HG03066 (cell line): ENCODE measurements at regions not wholly inside any gene's neighbourhood (a gene's known extent, or its start where the extent isn't known, plus 50 kb on each side); places are given as distances from the start of the nearest gene placed in this dataset.
"Not testable (repeated sequence)": the region's sequence is repeated elsewhere in the genome, so short reads cannot be mapped to it uniquely, and the experiment has no call there.

Experiments
- ATAC-seq: cut with Tn5 transposase; IDR thresholded peaks from one replicate; pipeline ENCODE4 v1.9.1; 2021; ENCODE audit warnings: low read depth; ENCODE audit not compliant: unreplicated experiment

DNA sequence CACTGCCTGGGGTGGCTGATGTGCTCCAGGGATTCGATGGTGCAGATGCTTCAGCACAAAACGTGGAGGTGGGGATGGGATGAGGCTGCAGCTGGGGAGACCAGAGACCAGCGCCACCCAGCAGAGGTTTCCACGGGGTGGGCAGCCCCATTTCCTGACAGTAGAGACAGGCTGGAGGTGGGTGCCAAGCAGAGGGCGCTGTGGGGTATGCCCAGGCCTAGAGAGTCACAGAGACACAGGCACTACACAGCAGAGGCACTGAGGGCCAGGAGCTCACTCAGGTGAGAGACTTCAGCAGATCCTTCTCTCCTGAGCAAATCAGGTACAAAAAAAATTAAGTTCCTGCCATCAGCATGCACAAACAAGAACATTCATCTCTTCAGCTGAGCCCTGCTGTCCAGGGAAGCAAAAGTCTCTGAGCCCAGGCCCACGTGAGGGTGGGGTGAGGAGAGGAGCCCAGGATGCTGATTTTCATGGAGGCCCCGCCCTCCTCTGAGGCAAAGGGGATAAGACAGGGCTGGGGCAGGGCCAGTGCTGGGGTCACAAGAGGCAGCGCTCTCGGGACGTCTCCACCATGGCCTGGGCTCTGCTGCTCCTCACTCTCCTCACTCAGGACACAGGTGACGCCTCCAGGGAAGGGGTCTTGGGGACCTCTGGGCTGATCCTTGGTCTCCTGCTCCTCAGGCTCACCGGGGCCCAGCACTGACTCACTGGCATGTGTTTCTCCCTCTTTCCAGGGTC is 53.1 kb downstream of the GGTLC2 start:
- ATAC-seq, result no peak

DNA sequence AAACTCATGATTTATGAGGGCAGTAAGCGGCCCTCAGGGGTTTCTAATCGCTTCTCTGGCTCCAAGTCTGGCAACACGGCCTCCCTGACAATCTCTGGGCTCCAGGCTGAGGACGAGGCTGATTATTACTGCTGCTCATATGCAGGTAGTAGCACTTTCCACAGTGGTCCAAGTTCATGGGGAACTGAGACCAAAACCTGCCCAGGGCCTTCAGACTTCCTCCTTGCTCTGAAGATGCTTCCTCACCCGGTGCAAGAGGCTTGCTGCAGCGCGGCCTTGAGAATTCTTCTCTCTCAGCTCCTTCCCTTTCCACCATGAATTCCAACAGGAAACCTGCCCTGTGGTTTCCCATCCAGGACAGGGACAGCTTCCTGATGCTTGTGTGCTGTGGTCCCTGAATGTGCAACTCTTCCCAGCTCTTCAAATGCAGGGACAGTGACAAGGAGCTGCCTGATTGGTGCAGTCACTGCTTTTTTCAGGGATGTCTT is 53.9 kb downstream of the GGTLC2 start:
- no peak for ATAC-seq

DNA sequence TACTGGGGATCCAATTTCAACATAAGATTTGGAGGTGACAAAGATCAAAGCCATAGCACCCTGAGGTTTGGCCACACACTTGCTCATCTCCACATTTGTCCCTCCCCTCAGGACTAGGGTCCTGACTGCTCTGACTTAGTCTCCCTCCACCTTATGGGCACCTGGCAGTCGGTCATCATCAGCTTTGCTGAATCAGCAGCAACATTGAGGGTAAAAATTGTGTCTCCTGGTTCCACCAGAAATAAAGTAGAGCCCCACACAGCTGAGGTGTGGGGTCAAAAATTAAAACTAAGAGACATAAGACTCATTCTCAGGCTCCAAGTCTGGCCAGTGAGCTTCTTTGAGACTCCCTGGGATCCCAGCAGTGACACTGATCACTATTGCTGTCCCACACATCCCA is 56.2 kb downstream of the GGTLC2 start:
- ATAC-seq, result no peak

DNA sequence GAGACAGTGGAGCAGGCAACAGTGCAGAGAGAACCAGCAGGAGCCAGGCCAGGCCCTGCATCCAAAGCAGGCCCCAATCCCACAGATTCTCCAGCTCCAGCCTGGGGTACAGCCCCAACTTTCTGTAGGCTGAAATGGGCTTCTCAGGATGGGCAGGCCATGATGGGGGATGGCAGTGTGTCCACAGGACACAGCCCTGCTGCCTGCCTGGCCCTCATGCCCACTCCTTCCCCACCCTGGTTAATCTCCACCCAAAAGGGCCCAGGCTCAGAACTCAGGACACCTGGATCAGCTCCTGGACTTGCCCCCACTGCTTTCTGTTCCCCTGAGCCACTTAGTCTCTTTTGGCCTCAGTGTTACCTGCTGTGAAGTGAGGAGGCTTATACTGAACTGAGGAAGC is 57.1 kb downstream of the GGTLC2 start:
- not testable (repeated sequence) for ATAC-seq

DNA sequence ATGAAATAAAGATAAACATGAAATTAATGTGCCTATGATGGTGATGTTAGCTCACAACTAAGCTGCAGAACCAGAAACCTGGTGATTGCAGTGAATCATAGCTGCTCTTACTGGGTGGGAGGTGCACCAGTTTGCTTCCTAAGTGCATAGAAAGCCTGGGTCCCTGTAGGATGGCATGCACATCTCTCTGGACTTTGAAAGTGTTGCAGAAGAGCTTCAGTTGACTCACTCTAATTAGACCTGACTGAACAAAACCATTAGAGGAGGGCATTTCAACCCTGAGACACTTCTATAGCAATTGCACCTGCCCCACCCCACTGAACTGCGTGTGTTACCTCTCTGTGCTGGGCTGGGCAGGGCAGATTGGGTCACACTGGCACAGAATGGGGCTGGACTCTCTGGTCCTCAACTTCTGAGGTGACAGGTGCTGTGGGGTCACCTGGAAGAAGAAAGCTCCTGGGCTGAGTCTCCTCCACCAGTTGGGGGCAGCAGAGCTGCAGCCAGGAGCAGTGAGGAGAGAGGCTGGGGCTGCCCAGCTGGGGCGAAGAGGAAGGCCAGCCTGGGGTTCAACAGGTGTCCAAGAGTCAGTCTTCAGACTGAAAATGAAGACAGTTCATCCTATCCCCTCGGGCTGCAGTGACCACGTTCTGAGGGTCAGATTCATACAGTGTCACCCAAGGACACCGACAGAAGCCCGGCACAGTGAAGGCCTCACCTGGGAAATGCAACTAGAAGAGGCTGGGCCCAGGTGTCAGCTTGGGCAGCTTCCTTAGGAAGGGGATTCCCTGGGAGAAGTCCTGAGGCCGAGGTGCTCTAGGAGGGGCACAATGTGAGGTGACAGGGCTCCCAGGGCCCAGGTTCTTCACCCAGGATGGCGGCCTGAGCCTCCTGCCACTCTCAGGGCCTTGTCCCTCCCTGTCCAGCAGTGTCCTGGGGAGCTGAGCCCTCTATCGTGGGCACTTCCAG is 58.1 kb downstream of the GGTLC2 start:
- ATAC-seq, result no peak

DNA sequence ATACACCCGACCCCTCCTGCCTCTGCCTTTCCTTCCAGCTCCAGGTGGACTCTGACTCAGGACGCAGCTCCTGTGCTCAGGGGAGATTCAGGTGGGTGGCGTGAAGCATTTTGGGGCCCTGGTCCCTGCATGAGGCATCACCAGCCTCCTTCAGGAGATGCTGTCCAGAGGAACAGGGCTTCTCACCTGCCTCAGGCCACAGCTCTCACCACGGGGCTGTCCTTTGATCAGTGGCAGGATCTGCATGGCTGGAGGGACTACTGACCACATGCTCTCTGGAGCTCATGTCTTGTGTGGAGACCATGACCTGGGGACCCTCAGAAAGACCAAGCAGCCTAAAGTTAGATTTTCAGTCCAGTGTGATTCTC is 58.8 kb downstream of the GGTLC2 start:
- ATAC-seq, result no peak

DNA sequence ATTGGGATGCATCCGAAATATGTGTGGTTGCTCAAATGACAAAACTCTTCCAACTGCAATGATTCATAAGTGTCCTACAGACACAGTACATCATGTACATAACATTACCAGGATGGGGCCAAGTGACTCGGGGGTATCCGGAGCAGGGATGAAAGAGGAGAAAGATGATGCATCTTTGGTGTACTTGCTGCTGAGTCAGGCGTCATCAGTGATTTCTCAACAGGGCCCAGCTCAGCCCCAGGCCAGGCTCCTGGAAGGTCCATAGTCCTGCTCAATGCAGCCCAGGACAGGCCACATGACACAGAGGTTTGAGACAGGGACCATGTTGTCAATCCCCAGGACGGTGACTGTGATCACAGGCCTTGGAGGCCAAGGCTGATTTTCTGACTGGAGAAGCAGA is 59.3 kb downstream of the GGTLC2 start:
- no peak for ATAC-seq

DNA sequence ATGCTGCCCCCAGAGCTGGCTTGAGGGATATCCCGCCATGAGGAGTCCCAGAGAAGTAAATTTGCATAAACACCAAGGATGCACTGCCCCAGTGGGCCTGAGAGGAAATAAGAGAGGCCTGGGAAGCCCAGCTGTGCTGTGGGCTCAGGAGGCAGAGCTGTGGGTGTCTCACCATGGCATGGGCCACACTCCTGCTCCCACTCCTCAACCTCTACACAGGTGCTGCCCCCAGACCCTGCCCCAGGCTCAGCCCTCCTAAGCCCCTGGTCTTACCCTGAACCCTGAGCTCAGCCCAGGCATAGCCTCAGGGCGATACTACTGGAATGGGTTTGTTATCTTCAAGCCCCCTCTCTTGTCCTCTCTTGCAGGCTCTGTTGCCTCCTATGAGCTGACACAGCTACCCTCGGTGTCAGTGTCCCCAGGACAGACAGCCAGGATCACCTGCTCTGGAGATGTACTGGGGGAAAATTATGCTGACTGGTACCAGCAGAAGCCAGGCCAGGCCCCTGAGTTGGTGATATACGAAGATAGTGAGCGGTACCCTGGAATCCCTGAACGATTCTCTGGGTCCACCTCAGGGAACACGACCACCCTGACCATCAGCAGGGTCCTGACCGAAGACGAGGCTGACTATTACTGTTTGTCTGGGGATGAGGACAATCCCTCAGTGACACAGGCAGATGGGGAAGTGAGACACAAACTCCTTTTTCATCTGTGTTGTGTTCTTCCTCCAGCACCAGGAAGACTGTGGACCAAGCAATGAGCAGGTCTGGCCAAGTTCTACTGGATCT is 59.9 kb downstream of the GGTLC2 start:
- ATAC-seq, result no peak

DNA sequence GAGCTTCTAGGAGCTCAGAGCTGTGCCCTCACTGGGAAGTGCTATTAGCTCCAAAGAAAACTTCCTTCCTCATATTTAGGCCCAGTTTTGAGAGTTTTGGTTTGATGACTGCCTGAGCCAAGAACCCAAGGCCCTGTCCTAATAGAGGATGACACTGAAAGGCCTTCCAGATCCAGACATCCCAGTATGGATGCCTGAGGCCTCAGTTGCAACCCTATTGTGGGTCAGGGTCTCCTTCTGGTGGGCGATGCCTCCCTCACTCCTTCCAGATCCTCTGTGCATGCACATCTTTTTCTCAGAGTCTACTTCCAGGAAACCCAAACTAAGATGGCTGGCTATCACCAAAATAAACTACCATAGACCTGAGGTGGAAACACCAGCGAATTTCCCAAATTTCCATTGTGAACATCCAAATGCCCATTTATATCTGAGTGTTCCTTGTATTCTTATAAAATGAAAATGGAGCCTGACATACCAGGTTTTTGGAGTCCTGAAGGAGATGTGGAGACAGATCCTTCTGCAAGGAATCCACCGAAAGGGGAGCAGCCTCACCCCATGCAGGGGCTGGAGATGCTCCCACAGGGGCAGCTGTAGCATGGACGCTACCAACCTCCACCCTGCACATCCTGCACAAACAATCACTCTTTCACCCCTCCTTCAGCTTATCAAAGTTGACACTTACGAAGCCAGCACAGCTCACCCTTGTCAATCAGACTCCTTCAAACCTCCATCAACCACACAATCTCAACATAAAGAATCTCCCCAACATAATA is 61.1 kb downstream of the GGTLC2 start:
- no peak for ATAC-seq

DNA sequence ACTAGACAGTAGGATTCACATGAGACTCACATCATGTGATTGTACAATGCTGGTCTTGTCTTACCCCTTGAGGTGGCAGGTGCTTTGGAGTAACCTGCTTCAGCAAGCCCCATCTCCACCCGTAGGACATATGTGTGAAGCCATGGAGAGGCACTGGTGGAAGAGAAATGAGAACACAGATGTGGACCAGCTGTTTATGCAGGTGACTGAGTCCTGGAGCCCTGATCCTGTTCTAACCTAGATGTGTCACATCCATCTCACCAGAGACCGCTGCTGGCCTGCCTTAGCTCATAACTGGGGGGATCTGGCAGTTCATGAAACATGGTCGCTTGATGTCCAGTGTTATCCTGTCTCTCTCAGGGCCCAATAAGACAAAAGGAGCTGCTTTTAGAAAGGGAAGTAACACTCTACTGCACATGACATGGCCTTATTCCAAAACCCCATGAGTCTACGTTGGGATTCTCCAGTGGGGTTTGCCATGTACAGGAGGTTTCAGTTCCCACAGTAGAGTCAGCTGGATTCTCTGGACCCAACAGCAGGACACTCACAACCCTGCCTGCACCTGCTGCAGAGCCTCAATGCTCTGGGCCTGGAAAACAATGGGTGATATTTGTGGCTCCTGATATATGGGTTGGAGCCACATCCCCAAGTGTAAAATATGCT is 62.0 kb downstream of the GGTLC2 start:
- ATAC-seq, result no peak

DNA sequence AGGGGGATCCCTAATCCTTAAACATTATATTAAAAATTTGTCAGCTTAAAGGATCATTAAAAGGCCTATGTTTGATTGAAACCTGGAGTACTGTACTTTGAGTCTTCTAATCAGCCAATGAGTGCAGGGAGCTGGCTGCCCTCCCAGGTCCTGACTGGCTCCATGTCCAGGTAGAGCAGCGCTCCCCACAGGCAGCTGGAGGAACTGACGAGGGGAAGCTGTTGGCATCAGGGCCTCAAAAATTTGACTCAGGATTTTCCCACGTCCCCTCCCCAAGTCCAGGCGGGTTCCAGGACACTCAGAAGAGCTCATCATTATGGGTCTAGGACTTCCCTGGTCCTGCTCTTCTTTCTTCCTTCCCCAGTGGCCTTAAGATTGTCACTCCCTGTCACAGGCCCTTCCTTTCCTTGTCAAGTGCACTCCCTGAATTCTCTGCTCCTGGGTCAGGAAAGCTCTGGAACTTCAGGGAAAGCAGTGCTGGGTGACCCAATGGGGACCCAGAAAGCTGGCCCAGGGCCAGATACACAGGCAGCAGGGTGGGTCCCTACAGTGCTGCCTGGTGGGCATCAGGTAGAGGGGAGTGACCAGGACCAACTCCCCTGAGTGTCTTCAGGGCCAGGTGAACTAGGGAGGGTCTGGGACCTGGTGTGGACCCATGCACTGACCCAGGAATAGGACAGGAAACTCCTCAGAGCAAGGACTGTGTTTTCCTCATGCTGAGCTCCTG is 65.5 kb downstream of the GGTLC2 start:
- no peak for ATAC-seq

DNA sequence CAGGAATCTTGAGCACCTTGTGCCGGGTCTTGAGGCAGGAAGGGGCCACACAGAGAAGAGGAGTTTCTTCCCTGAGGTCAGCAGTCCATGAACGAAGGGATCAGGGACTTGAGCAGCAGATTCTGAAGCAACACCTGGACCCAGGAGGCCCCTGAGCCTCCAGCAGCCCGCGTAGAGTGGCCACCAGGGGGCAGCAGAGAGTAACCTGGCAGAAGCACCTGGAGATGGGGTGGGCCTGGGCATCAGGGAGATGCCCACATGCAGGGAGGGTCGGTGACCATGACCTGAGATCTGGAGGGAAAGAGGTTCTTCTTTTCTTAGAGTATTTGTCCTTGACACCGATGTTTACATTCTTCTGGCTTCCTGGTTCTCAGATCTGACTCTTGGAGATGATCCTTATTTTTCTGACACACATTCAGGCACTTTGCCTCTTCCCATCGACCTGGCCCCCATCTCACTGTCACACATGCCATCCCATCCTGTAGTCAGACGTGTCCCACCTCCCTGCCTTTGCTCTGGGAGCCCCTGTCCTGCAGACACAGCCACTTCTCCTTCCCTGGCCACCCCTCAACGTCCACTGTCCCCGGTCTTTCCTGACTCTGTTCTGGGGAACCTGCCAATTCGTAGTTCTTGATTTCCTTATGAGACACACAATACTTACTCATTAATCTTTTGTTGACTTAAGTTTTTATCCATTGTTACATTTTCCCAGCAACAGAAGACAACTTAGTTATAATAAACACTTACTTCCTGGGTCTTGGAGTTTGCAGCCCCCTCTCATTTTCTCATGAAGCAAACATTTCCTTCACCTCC is 66.5 kb downstream of the GGTLC2 start:
- ATAC-seq, result no peak

DNA sequence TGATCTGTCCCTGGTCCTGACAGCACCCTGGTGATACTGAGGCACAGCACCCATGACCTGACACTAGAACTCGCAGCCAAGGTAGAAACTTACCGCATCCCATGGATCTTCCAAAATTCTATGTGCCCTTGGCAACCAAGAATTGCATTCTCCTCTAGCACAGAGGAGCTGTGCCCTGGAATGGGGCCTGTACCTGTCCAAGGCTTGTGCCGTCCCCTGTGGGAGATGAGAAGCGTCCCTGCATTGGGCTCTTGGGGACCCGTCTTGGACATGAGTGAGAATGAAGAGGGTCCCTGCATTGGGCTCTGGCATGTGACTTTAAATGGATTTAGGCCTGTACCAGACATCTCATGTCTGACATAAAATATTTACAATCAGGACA is 67.1 kb downstream of the GGTLC2 start:
- no peak for ATAC-seq

DNA sequence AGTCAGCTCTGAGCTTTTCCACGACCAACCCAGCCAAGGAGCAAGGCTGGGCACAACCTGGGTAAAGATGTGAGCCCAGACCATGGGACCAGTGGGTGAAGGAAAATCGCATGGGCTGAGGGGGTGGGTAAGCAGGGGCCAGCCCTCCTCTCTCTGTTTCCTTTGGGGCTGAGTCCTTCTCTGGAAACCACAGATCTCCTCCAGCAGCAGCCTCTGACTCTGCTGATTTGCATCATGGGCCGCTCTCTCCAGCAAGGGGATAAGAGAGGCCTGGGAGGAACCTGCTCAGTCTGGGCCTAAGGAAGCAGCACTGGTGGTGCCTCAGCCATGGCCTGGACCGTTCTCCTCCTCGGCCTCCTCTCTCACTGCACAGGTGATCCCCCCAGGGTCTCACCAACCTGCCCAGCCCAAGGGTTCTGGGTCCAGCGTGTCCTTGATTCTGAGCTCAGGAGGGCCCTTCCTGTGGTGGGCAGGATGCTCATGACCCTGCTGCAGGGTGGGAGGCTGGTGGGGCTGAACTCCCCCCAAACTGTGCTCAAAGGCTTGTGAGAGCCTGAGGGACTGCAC is 67.8 kb downstream of the GGTLC2 start:
- no peak for ATAC-seq

DNA sequence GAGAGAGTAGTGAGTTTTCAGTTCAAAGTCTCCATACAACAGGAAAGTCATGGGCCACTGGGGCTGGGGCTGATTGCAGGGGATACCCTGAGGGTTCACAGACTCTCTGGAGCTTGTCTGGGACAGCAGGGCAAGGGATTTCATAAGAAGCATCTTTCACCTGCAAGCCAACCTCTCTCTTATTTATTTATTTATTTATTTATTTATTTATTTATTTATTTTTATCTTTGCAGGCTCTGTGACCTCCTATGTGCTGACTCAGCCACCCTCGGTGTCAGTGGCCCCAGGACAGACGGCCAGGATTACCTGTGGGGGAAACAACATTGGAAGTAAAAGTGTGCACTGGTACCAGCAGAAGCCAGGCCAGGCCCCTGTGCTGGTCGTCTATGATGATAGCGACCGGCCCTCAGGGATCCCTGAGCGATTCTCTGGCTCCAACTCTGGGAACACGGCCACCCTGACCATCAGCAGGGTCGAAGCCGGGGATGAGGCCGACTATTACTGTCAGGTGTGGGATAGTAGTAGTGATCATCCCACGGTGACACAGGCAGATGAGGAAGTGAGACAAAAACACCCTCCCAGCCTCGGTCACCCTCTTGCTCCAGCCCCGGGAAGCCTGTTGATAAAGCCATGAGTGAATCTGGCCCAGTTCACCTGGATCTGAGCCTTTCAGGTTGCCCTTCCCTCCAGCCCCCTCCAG is 68.4 kb downstream of the GGTLC2 start:
- no peak for ATAC-seq

DNA sequence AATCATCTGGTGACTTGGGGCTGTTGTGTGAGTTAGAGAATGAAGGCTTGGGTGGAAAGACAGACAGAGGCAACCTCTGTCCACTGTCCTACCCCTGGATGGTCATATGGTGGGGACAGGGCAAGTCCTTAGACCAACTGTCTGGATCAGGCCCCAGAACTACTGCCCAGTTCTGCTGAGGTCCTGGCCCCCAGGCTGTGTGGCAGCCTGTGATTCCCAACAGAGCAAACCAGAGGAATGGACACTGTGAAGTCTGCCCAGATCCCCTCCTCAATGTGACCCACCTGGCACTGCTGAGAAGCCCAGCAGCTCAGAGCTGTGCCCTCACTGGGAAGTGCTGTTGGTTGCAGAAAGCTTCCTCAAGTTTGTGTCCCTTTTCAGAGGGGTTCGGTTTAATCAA is 69.0 kb downstream of the GGTLC2 start:
- ATAC-seq, result no peak

DNA sequence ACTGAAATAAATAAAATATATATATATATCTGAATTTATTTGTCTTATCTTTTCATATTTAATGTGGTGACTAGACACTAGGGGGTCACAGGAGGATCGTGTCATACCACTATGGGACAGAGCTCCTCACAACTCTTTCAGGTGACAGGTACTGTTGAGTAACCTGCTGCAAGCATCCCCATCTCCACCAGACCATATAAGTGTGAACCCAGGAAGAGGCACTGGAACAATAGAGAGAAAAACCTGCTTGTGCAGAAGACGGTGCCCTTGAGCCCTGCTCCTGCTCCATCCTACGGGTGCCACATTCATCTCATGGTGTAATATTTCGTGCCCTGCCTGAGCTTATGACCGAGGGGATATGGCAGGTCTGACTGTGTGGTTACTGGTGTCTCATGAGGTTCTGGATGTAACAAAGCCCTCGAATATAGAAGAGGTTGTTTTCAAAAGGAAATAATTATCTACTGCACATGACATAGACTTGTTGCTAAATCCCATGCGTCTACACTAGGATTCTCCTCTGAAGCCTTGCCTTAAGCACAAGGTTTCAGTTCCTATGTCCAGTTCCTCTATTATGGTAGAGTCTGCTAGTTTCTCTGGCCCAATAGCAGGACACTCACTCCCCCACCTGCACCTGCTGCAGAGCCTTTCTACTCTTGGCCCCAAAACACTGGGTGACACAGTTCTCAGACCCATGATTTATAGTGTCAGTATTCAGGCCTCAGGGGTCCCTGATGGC is 70.4 kb downstream of the GGTLC2 start:
- no peak for ATAC-seq
